Cardiac muscle cell (in vitro differentiated cells and primary cell): ENCODE measurements at regions not wholly inside any gene's neighbourhood (a gene's known extent, or its start where the extent isn't known, plus 50 kb on each side); places are given as distances from the start of the nearest gene placed in this dataset.

Source experiments
- DNase-seq, 2 donors: peaks; one replicate each; pipeline versions ENCODE4 v3.0.0 to v3.0.0-alpha.2; 2010 to 2017; ENCODE audit warnings: low read depth in 1 of 2, low spot score in 1 of 2
- H3K27ac ChIP-seq: fragments of 200-600 bp; sonication (generic); 2 replicates; pipeline ENCODE4 v1.5.1; 2016
- H3K27me3 ChIP-seq: fragments of 200-600 bp; sonication (generic); 2 replicates; pipeline ENCODE4 v1.6.0; 2016; ENCODE audit warnings: control low read depth
- H3K36me3 ChIP-seq: fragments of 200-600 bp; sonication (generic); 2 replicates; pipeline ENCODE4 v1.5.1; 2016; ENCODE audit warnings: control low read depth
- H3K4me1 ChIP-seq: fragments of 200-600 bp; sonication (generic); 2 replicates; pipeline ENCODE4 v1.8.1; 2017; ENCODE audit warnings: low read depth, mild to moderate bottlenecking, mixed run types
- H3K4me3 ChIP-seq: fragments of 200-600 bp; sonication (generic); 2 replicates; pipeline ENCODE4 v1.5.1; 2016; ENCODE audit warnings: mild to moderate bottlenecking
- H3K9me3 ChIP-seq: fragments of 200-600 bp; sonication (generic); 2 replicates; pipeline ENCODE4 v1.5.1; 2017; ENCODE audit warnings: low read depth, mild to moderate bottlenecking, control low read depth
- CTCF ChIP-seq: IDR thresholded peaks from 2 replicates; pipeline ENCODE4 v1.5.1; 2012; ENCODE audit warnings: low read depth, mild to moderate bottlenecking, low read length

DNA sequence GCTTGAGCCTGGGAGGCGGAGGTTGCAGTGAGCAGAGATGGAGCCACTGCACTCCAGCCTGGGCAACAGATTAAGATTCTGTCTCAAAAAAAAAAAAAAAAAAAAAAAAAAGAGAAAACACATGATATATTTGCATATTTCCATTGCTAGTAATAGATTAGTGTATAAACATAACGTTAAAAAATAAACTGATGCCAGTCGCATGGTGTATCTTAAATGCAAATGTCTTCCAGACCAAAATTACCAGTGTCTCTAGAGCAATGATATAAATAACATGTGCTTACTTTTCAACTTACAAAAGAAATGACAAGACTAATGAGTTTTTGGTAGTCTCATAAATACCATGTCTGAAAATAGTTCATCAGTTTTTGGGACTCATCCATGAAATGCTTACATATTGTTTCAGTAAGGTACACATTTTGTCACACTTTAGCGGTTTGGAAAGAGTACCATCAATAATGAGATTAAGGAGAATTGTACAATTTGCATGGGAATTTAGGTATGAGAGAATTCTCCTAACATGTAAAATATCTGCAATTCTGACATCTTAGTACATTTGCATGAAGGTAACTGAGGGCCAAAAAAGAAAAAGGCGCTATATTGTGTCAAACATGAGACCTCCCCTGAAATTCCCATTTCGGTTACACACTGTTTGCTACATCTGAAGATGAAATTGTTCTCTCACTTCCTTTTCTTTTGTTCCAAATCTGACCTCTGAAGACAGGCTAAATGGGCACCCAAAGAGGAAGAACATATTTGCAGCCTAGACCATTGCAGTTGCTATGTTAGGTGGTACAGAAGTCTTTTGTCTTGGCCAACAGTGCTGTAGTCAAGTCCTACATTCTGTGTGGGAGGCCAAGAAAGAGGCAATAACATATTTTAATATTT is 51.5 kb upstream of the PIP4K2A start:
- H3K9me3 ChIP-seq, result no peaks in the 10 kb centered on the region
- no peak for DNase-seq
- H3K4me1 ChIP-seq, result no peaks in the 10 kb centered on the region
- H3K27ac ChIP-seq, result no peak overlapping the region
- no peaks in the 10 kb centered on the region for H3K27me3 ChIP-seq
- no peaks in the 10 kb centered on the region for H3K36me3 ChIP-seq
- H3K4me3 ChIP-seq, result no peak overlapping the region
- no peak for TF ChIP-seq CTCF

- DNase-seq, result no peak
- Histone ChIP-seq H3K4me3 (no peak overlapping the region), H3K9me3 (no peaks in the 10 kb centered on the region), H3K27me3 (no peaks in the 10 kb centered on the region), H3K4me1 (no peaks in the 10 kb centered on the region), H3K36me3 (no peaks in the 10 kb centered on the region), H3K27ac (no peak overlapping the region)
- TF ChIP-seq CTCF, result no peak
These were observed 50.3 kb upstream of the PIP4K2A start for GRCh38 chr10:22764639-22765038.
